ENCODE measurements at regions not wholly inside any gene's neighbourhood (a gene's known extent, or its start where the extent isn't known, plus 50 kb on each side); places are given as distances from the start of the nearest gene placed in this dataset.

DNA sequence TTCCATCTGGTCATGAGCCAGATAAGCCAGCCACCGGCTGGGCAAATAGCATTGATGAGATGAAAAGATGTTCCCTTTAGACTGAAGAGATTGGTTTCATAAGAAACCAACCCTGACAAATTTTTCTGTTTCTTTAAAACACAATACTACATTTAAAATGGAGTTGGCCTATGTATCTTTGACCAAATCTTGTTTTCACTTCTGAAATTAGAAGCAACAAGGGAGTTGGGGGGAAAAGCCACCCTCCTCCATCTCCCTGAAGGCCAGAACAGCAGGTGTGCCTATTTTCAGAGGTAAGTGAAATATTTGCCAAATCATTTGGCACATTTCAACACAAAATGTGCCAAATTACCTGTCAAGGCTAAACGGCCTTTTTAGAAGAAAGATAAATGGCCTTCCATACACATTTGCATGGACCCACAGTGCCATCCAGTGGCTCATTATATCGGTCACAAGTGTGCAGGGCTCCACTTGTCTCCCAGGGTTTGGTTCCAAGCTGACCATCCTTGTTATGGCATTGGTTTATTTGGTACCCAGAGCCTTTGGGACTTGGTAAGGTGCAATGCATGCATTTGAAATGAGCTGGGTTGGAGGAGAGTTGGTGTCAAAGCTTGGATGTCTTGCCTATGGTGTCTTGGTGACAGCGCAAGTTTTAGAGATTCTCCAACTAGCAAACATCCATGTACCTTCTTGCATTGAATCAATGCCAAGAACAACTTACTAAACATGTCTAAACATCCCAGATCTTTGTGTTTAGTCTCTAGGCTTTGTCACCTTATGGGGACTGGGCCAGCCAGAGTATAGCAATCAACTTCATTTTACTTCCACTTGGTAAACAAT is 372.0 kb upstream of the KIF2A start:
- TF ChIP-seq POLR2AphosphoS5 (IDR thresholded peaks at IDR 0.05): no peak
- no peak for TF ChIP-seq POLR2A (IDR thresholded peaks at IDR 0.05)
- no peak for TF ChIP-seq EP300 (IDR thresholded peaks at IDR 0.05)
- TF ChIP-seq, protein P1, sequence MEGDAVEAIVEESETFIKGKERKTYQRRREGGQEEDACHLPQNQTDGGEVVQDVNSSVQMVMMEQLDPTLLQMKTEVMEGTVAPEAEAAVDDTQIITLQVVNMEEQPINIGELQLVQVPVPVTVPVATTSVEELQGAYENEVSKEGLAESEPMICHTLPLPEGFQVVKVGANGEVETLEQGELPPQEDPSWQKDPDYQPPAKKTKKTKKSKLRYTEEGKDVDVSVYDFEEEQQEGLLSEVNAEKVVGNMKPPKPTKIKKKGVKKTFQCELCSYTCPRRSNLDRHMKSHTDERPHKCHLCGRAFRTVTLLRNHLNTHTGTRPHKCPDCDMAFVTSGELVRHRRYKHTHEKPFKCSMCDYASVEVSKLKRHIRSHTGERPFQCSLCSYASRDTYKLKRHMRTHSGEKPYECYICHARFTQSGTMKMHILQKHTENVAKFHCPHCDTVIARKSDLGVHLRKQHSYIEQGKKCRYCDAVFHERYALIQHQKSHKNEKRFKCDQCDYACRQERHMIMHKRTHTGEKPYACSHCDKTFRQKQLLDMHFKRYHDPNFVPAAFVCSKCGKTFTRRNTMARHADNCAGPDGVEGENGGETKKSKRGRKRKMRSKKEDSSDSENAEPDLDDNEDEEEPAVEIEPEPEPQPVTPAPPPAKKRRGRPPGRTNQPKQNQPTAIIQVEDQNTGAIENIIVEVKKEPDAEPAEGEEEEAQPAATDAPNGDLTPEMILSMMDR (IDR thresholded peaks at IDR 0.05): peak; percentile 53 to 74 (median 62)
- WGBS, 2 donors: 50 to 51% methylated on average over 4 of the region's 4 CpGs
- Histone ChIP-seq H3K27ac (no peak overlapping the region), H3K4me3 (no peak overlapping the region), H3K9me3 (no peaks in the 10 kb centered on the region), H3K36me3 (no peaks in the 10 kb centered on the region), H3K27me3 (no peaks in the 10 kb centered on the region), H3K4me1 (peaks cover 0 to 9% (median 1%) of the 10 kb centered on the region in 4 donors)
- no peak for DNase-seq
- intact Hi-C loops (cut with DNase I): loop anchor here (5.0 to 10.0 kb wide), 4 partner anchors 277 to 1257 kb away; partner anchors contain the start of gene SMIM15

DNA sequence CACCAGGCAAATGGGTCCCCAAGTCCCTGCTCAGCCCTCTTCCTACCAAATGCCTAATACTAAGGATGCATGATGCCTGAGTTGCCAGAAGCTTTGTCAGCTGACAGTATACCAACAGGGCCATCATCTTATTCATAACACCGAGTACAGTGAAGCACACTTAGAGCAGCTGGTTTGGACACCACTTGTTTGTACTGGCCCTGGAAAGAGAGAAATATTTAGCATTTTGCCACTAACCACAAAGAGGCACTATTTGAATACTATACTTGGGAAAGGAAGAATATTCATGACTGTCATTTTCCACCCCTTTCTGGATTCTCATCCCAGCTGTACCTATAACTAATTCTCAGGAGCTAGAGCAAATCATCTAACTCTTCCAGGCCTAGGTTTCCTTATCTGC is 364.4 kb upstream of the KIF2A start:
- no peaks in the 10 kb centered on the region for H3K36me3 ChIP-seq
- no peaks in the 10 kb centered on the region for H3K27me3 ChIP-seq
- TF ChIP-seq POLR2AphosphoS5 (IDR thresholded peaks at IDR 0.05) (no peak), POLR2A (IDR thresholded peaks at IDR 0.05) (no peak)
- TF ChIP-seq, protein P1 (IDR thresholded peaks at IDR 0.05): no peak
- intact Hi-C loops (cut with DNase I): no loop called here
- WGBS, 2 donors: 59 to 73% methylated on average over 1 of the region's 1 CpG
- H3K4me1 ChIP-seq: no peaks in the 10 kb centered on the region
- no peaks in the 10 kb centered on the region for H3K9me3 ChIP-seq
- no peak overlapping the region for H3K4me3 ChIP-seq
- no peak overlapping the region for H3K27ac ChIP-seq
- DNase-seq: no peak

DNA sequence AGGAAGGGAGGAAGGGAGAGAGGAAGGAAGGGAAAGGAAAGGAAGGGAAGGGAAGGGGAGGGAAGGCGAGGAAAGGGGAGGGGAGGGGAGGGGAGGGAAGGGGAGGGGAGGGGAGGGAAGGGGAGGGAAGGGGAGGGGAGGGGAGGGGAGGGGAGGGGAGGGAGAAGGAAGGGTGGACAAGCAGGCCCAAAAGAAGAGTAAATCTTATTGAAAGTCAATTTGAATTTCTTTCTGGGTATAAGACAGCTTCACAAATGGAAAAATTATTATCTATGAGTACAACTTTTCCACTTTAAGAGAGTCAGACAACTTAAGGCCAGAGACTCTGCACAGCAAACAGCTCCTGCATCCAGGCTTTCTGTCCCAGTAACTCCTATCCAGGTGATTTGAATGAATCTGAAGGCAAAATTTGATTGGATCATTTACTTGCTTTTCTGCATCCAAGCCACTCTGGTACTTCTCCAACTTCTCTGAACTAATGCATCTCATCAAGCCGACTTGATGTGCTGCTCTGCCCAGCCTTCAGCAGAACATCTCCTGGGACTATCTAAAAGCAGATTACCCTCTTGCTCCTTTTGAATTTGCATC is 363.4 kb upstream of the KIF2A start:
- no peaks in the 10 kb centered on the region for H3K9me3 ChIP-seq
- no peaks in the 10 kb centered on the region for H3K36me3 ChIP-seq
- 91 to 96% methylated on average over 1 of the region's 2 CpGs for WGBS, 2 donors
- TF ChIP-seq POLR2A (IDR thresholded peaks at IDR 0.05): no peak
- TF ChIP-seq, protein P1 (IDR thresholded peaks at IDR 0.05): no peak
- TF ChIP-seq EP300 (IDR thresholded peaks at IDR 0.05): no peak
- TF ChIP-seq POLR2AphosphoS5 (IDR thresholded peaks at IDR 0.05): no peak
- H3K27me3 ChIP-seq: no peaks in the 10 kb centered on the region
- no peak for DNase-seq
- H3K4me3 ChIP-seq: no peak overlapping the region
- no peaks in the 10 kb centered on the region for H3K4me1 ChIP-seq
- no peak overlapping the region for H3K27ac ChIP-seq
- intact Hi-C loops (cut with DNase I): no loop called here

DNA sequence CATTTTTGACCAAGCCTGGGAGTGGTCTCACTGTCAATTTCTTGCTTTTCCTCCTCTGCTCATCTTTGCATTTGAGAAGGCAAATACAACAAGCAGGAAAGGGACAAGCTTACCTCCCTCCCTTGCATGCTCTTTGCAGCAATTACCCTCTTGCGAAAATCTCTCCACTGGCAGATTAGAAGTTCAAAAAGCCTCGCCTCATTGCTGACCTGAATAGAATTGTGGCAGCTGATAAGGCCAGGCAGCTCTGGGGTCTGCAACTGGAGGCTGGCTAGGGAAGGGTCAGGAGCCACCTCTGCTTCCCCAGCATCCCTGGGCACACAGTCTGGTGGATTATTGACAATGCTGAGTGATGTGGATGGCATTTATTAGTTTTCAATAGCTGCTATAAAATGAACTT is 362.3 kb upstream of the KIF2A start:
- H3K9me3 ChIP-seq: no peaks in the 10 kb centered on the region
- 73 to 79% methylated on average over 2 of the region's 2 CpGs for WGBS, 2 donors

More for the DNA sequence above, 362.3 kb upstream of the KIF2A start:
- no peaks in the 10 kb centered on the region for H3K36me3 ChIP-seq
- H3K27ac ChIP-seq: no peak overlapping the region
- TF ChIP-seq POLR2AphosphoS5 (IDR thresholded peaks at IDR 0.05) (no peak), POLR2A (IDR thresholded peaks at IDR 0.05) (no peak), EP300 (IDR thresholded peaks at IDR 0.05) (no peak)
- TF ChIP-seq, protein P1 (IDR thresholded peaks at IDR 0.05): no peak
- DNase-seq: no peak
- intact Hi-C loops (cut with DNase I): no loop called here
- H3K4me1 ChIP-seq: no peaks in the 10 kb centered on the region
- H3K27me3 ChIP-seq: no peaks in the 10 kb centered on the region
- no peak overlapping the region for H3K4me3 ChIP-seq

Data from sigmoid colon (tissue), 6 donors.